ENCODE measurements at regions not wholly inside any gene's neighbourhood (a gene's known extent, or its start where the extent isn't known, plus 50 kb on each side); places are given as distances from the start of the nearest gene placed in this dataset.

DNA sequence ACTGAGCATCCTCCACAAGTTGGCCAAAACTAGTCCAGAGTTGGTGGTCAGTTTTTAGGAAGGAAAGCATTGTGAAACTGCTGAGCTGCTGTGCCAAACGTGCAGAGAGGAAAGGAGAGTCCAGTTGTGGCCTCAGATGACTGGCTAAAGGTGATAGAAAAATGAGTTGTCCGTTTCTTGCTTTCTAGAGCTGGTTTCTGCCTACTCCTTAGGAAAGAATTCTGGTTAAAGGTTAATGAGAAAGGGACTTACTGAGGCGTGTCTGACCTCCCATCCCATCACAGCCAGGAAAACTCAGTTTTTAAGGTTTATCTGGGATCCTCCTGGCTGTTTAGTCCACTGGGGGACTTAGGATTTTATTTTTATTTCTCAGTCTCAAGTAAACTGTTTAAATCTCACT, 1186.3 kb downstream of the UQCRFS1 start:
- H3K4me1 Mint-ChIP-seq: peaks cover 8% of the 10 kb centered on the region
- H3K27me3 Mint-ChIP-seq (ENCODE audit: low read depth, poor library complexity): peaks cover 3% of the 10 kb centered on the region
- H3K27ac Mint-ChIP-seq: peak overlapping the region; percentile 88
- peaks cover 24% of the 10 kb centered on the region for H3K9me3 Mint-ChIP-seq
- TF ChIP-seq, protein P1, sequence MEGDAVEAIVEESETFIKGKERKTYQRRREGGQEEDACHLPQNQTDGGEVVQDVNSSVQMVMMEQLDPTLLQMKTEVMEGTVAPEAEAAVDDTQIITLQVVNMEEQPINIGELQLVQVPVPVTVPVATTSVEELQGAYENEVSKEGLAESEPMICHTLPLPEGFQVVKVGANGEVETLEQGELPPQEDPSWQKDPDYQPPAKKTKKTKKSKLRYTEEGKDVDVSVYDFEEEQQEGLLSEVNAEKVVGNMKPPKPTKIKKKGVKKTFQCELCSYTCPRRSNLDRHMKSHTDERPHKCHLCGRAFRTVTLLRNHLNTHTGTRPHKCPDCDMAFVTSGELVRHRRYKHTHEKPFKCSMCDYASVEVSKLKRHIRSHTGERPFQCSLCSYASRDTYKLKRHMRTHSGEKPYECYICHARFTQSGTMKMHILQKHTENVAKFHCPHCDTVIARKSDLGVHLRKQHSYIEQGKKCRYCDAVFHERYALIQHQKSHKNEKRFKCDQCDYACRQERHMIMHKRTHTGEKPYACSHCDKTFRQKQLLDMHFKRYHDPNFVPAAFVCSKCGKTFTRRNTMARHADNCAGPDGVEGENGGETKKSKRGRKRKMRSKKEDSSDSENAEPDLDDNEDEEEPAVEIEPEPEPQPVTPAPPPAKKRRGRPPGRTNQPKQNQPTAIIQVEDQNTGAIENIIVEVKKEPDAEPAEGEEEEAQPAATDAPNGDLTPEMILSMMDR (IDR thresholded peaks at IDR 0.05): no peak
- H3K4me3 Mint-ChIP-seq: no peak overlapping the region
- no peak for DNase-seq
- no peaks in the 10 kb centered on the region for H3K36me3 Mint-ChIP-seq (ENCODE audit: low read depth)

DNA sequence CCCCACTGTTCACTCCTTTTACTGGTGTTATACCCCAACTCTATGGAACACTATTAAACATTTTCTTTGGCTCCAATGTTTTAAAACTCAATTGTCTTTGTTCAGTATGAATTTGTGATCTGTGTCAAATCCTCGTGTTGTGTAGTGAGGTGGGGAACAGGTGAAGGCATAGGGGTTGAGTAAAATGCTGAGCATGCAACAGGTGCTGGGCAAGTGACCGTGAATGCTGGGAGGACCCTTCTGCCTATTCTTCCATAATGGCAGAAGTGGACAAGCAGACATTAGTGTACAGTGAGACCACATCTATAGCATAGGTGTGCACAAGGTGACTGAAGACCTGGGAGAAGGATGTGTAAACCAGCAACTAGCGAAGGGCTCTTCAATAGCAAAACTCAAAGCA, 1188.0 kb downstream of the UQCRFS1 start:
- no peak overlapping the region for H3K4me3 Mint-ChIP-seq
- no peak for DNase-seq
- H3K36me3 Mint-ChIP-seq (ENCODE audit: low read depth): no peaks in the 10 kb centered on the region
- H3K27me3 Mint-ChIP-seq (ENCODE audit: low read depth, poor library complexity): peaks cover 3% of the 10 kb centered on the region
- TF ChIP-seq, protein P1 (IDR thresholded peaks at IDR 0.05): no peak
- H3K27ac Mint-ChIP-seq: no peak overlapping the region
- H3K9me3 Mint-ChIP-seq: peaks cover 8% of the 10 kb centered on the region
- H3K4me1 Mint-ChIP-seq: peaks cover 13% of the 10 kb centered on the region

DNA sequence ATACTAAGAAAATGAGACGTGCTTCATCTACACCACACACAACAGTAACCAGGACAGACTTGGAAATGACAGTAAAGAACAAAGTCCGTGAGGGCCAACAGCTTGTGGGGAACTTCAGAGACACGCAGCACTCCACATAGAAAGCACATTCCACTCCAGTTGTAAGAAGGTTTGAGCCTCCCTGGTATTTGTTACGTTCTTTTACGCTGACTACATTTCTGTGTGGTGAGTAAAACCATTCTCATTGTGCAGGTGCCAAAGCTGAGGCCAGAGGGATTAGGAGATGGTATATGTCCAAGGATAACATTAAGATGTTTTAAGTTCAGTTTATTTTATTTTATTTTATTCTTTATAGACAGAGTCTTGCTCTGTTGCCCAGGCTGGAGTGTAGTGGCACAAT, 1189.9 kb downstream of the UQCRFS1 start:
- Mint-ChIP-seq H3K4me3 (no peak overlapping the region), H3K27ac (no peak overlapping the region), H3K27me3 (ENCODE audit: low read depth, poor library complexity) (peaks cover 6% of the 10 kb centered on the region), H3K9me3 (no peaks in the 10 kb centered on the region), H3K36me3 (ENCODE audit: low read depth) (no peaks in the 10 kb centered on the region), H3K4me1 (peaks cover 13% of the 10 kb centered on the region)
- no peak for DNase-seq
- TF ChIP-seq, protein P1 (IDR thresholded peaks at IDR 0.05): no peak

DNA sequence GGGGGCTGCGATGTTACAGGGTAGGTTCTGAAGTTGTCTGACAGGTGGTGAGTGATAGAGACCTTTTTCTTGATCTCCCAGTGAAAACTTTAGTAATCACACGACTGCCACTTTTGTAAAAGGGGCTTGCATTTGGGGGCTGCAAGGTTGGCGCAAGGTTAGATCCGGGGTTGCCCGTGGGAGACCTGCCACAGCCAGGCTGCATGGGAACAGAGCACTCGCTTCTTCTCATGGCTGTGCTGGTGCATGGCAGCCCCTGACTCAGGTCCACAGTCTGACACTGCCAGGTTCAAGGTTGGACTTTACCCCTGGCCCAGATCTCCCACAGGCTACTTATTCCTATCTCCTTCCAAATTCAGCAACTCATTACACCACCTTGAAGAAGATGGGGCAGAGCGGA, 1190.4 kb downstream of the UQCRFS1 start:
- Mint-ChIP-seq H3K4me3 (no peak overlapping the region), H3K36me3 (ENCODE audit: low read depth) (no peaks in the 10 kb centered on the region), H3K4me1 (peaks cover 13% of the 10 kb centered on the region), H3K9me3 (no peaks in the 10 kb centered on the region), H3K27ac (no peak overlapping the region), H3K27me3 (ENCODE audit: low read depth, poor library complexity) (peaks cover 6% of the 10 kb centered on the region)
- TF ChIP-seq, protein P1 (IDR thresholded peaks at IDR 0.05): no peak
- DNase-seq: no peak

DNA sequence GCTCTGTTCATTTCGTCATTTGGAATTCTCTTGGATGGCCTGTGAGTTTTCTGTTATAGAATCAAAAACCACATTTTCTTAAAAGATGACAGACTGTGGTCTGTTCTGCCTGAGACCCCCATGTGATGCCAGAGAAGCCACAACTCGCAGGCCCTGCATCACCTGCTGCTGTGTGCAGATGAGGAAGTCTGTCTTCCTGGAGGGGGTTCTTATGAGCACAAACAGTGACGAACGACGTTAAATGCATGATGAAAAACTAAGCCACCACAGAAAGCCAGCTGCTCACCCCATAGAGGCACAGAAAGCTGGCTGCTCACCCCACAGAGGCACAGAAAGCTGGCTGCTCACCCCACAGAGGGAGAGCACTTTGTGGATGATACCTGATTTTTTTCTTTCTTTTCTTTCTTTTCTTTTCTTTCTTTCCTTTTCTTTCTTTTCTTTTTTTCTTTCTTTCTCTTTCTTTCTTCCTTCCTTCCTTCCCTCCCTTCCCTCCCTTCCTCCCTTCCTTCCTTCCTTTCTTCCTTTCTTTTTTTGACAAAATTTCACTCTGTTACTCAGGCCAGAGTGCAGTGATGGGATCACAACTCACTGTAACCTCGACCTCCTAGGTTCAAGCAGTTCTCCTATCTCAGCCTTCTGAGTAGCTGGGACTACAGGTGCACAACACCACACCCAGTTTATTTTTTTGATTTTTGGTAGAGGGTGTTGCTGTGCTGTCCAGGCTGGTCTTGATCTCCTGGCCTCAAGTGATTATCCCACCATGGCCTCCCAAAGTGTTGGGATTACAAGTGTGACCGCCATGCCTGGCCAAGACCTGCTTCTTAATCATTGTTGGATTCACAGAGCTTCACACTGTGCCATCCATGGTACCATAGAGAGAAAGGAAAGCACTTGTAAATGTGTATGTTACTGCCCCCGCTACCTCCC, 1191.4 kb downstream of the UQCRFS1 start:
- TF ChIP-seq, protein P1 (IDR thresholded peaks at IDR 0.05): no peak
- no peak for DNase-seq
- Mint-ChIP-seq H3K4me3 (no peak overlapping the region), H3K36me3 (ENCODE audit: low read depth) (no peaks in the 10 kb centered on the region), H3K9me3 (no peaks in the 10 kb centered on the region), H3K27ac (peak overlapping the region; percentile 86), H3K4me1 (peaks cover 10% of the 10 kb centered on the region), H3K27me3 (ENCODE audit: low read depth, poor library complexity) (peaks cover 6% of the 10 kb centered on the region)
